HG03159 (cell line): ENCODE measurements at regions not wholly inside any gene's neighbourhood (a gene's known extent, or its start where the extent isn't known, plus 50 kb on each side); places are given as distances from the start of the nearest gene placed in this dataset.

Source experiments
- ATAC-seq: cut with Tn5 transposase; IDR thresholded peaks from one replicate; pipeline ENCODE4 v1.9.1; 2021; ENCODE audit warnings: mild to moderate bottlenecking, moderate library complexity; ENCODE audit not compliant: unreplicated experiment

DNA sequence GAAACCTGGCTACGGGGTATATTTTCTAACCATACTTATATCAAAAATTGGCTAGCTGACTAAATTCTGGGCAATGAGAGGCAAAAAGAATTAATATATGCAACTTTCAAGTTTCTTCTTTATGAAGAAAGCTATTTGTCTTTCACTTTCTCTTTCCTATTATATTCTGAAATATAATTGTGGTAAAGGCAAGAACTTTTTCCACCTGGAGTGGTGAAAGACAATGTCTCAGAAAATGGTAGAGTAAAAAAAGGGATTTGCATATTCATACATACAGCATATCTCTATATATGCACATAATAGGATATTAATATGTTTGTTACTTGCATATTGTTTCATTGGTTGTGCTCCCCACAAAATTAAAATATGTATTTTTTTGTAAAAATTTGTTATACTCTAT is 793.8 kb downstream of the PLA2G4A start:
- no peak for ATAC-seq

DNA sequence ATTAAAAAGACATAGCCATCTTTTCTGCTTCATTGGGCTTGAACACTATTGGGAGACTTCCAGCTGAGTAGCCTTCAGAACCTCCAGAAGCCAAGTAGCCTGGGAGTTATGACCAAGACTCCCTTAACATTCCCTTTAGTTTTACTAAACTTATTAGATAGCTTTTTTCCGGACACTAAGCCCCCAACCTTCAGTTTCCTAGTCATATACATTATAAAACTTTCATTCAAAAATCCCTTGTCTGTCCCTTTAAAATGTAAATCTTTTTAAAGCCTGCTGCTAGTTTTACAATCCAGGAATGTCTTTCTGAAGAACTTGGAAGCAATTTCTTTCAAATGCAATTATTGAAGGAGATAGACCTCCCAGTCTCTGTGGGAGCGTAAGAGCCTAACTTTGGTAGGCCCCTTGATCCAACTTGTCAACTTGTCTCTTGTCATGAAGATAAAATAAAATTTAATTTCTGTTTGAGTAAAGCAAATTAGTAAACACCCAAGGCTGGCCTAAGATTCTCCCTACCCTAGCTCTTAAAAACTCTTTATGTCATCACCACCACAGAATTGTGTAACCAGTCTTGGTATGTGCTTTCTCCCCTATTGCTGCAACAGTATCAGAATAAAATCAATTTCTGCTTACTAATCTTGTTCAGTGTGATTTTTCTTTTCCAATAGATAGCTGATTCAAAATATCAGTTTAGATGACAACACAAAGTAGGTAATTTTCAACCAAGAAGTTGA is 796.2 kb downstream of the PLA2G4A start:
- no peak for ATAC-seq

GRCh38 chr1:187626056-187626455 is 797.3 kb downstream of the PLA2G4A start:
- ATAC-seq, result no peak

GRCh38 chr1:187627516-187627915 is 798.8 kb downstream of the PLA2G4A start:
- no peak for ATAC-seq

DNA sequence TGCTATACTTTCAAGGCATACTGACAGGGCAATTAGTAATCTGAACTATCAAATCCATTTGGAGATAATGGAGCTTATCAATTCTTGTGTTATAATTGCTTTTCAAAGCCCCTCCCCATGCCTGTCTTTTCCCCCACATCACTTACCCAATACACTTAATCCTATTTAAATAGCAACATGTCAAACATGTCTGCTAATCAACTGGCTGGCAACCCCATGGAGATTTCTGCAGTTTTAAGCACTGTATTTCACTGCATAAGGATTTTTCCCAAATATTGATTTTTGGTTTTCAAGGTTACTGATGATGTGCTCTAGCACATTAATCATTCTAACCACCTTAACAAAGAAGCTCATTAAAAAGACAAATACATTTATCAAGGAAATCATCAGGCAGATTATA is 800.3 kb downstream of the PLA2G4A start:
- ATAC-seq, result no peak

DNA sequence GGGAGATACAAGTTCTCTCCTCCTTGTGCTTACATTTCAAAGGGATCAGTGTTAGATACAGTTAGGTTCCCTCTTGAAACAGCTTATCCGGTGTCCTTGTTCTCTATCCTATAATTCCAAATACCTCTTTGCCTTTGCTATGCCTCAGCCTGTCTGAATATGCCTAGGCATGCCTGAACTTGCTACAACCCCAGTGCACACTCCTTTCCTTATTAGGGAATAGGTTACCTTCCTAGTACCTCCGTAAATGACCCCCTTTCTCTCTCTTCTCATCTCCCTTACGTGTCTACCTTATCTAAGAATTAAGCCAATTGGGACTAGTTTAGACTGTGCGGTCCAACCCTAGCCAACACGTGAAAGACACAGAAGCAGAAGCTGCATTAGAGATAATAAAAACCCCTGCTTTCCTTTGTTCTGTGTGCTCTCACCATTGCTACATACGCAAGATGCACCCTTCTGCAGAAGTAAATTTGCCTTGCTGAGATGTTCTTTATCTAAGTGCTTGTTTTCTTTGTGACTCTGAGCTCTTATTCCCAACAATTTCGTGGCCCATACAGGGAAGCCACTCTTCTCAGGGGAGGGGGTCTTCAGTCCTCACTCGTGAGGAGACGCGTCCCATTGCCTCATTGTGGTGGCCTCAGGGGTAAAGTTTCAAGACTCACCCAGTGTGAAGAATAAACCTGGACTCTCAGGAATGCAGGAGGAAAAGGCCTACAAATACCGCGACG is 802.1 kb downstream of the PLA2G4A start:
- ATAC-seq, result no peak

GRCh38 chr1:187631381-187631675 is 802.6 kb downstream of the PLA2G4A start:
- no peak for ATAC-seq

- no peak for ATAC-seq
Observed at GRCh38 chr1:187631984-187632383, 803.2 kb downstream of the PLA2G4A start.

GRCh38 chr1:187634940-187635339 is 806.2 kb downstream of the PLA2G4A start:
- no peak for ATAC-seq

- ATAC-seq, result no peak
Observed at GRCh38 chr1:187638733-187639434, 810.1 kb downstream of the PLA2G4A start.

DNA sequence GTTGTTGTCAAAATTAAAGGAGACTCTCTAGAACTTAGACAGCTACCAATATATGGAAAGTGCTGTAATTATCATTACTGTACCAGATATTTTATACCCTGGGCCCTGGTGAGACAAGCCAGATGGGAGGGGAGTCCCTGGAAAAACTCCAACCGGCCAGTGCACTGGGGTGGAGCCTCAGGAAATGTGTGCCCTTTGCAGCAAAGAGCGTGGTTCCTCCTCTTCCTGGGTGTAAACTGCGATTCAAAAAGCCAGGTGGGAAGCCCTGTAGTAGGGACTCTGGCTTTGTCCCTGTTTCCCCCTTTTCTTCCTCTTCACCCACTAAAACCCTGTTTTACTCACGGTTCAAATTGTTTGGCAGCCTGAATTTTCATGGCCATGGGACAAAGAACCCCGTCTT is 812.3 kb downstream of the PLA2G4A start:
- ATAC-seq, result no peak

DNA sequence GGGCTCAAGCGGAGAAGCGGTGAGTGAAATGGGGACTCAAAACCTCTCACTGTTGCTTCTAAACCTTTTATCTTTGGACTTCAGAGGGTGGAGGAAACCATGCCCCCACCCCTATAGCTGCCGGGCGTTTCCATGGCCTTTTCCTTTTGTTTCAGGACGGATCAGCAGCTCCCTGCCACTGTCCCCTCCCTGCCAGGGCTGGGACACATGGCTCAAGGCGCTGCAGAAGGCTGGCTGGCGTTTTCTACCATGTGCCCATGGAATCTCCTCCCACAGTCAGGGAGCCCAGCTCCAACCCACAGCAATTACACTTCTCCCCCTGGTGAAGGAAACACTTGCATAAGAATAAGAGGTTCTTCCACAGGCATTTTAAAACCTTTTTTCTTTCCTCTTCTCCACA is 812.7 kb downstream of the PLA2G4A start:
- no peak for ATAC-seq

- ATAC-seq, result no peak
Observed at GRCh38 chr1:187641907-187642306, 813.2 kb downstream of the PLA2G4A start.

DNA sequence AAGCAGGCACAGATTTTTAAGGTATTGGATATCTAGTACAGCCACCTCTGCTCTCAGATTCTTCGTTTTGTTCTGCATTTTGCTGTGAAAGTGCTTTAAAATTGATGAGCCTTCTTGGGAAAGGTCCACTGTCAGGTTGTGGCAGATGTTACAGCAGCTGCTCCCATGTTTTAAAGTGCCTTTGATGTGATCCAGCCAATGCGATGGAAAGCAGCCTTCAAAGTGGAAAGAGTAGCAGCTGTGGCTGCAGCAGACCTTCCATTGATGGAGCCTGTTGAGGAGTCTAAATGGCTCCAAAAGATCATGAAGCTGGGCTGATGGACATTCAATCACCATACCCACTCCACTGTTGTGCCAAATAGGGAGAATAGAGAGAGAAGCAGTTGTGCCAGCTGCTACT is 816.9 kb downstream of the PLA2G4A start:
- no peak for ATAC-seq

- no peak for ATAC-seq
Observed at GRCh38 chr1:187646536-187647107, 817.9 kb downstream of the PLA2G4A start.

GRCh38 chr1:187648091-187648490 is 819.3 kb downstream of the PLA2G4A start:
- no peak for ATAC-seq

- no peak for ATAC-seq
Observed at GRCh38 chr1:187654635-187655034, 825.9 kb downstream of the PLA2G4A start.

DNA sequence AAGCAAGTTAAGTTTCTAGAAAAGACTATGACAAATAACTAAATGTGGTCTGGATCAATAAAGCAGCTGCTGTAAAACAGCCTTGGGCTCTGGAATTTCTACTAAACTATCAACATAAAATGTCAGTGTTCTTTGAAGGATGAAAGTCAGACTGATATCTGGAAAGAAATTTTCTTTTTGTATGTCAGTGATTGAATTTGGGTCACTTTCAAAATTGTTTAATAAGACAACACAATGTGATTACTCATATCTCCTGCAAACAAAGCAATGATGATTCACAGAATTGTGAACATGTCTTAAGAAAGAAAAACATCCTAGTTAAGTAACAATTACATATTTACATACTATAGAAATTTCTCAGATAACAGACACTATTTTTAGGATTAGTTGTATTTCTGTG is 826.4 kb downstream of the PLA2G4A start:
- no peak for ATAC-seq

DNA sequence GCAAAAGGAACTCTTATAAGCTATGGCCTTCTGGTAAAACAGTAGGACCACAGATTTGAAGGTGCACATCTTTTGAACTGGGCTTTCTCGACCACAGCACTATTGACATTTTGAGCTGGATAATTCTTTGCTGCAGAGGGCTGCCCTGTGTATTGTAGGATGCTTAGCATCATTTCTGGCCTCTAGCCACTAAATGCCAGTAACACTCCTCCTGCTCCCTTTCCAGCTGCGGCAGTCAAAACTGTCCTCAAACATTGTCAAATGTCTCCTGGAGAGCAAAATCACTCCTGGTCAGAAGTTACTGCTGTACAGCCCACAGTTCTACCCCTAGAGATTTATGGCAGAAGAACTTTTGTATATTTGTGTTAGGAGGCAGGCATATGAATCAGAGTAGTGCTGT is 836.7 kb downstream of the PLA2G4A start:
- no peak for ATAC-seq

GRCh38 chr1:187680823-187681222 is 852.1 kb downstream of the PLA2G4A start:
- ATAC-seq, result no peak

DNA sequence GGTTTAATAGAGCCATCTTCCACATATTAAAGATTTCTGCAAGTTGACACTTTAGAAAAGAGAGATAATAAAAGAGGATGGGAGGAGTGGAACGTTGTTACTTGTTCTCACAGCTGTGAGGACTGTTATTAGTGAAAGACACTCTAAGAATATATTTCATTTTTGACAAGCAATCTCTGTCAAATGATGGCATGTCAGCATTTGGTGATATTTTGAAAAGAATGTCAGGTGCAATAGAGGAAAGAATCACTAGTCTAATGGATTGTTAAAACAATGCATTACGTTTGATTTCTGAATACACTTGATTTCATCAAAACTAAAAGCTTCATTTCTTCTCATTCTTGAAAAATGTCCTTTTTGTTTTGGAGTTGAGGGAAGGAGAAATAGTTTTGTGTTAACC is 853.4 kb downstream of the PLA2G4A start:
- ATAC-seq, result no peak

- ATAC-seq, result no peak
Observed at GRCh38 chr1:187685333-187685732, 856.6 kb downstream of the PLA2G4A start.
